ENCODE measurements at regions not wholly inside any gene's neighbourhood (a gene's known extent, or its start where the extent isn't known, plus 50 kb on each side); places are given as distances from the start of the nearest gene placed in this dataset.

GRCh38 chr20:24899153-24899552 is 49.9 kb upstream of the CST7 start:
- H3K9me3 ChIP-seq, result no peaks in the 10 kb centered on the region
- no peak for DNase-seq (ENCODE audit: low spot score)
- no peaks in the 10 kb centered on the region for H3K4me1 ChIP-seq
- no peaks in the 10 kb centered on the region for H3K27me3 ChIP-seq
- H3K36me3 ChIP-seq, result no peaks in the 10 kb centered on the region
- H3K27ac ChIP-seq, result no peak overlapping the region
- no peak overlapping the region for H3K4me3 ChIP-seq
- TF ChIP-seq CTCF (IDR thresholded peaks at IDR 0.05), result no peak

Data from right atrium auricular region (tissue), 2 donors.